ENCODE measurements at regions not wholly inside any gene's neighbourhood (a gene's known extent, or its start where the extent isn't known, plus 50 kb on each side); places are given as distances from the start of the nearest gene placed in this dataset.
"Not testable (repeated sequence)": the region's sequence is repeated elsewhere in the genome, so short reads cannot be mapped to it uniquely, and the experiment has no call there.

DNA sequence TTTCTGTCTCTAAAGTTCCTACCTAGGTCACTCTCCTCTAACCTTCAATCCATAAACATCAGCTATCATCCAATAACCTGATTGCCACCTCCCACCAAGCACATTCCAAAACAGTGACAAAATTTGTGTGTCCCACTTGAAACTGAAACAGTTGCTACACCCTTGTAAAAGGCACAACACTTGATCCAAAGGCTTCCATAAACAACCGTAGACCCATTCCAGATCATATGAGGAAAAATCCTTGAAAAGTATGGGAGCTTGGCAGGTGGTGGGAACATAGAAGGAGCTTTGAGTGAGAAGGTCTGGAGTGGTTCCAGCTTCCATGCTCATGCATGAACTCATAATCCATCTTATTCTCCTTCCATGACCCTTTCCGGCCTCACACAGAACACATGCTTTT, 82.0 kb upstream of the ATP1A1 start:
- intact Hi-C loops (cut with DNase I; ENCODE audit: low total_unique reads) = no loop called here
- no peaks in the 10 kb centered on the region for H3K27me3 ChIP-seq
- no peak overlapping the region for H3K27ac ChIP-seq
- no peak for TF ChIP-seq POLR2AphosphoS5 (IDR thresholded peaks at IDR 0.05)
- TF ChIP-seq POLR2A (IDR thresholded peaks at IDR 0.05) = no peak
- TF ChIP-seq, protein P1, sequence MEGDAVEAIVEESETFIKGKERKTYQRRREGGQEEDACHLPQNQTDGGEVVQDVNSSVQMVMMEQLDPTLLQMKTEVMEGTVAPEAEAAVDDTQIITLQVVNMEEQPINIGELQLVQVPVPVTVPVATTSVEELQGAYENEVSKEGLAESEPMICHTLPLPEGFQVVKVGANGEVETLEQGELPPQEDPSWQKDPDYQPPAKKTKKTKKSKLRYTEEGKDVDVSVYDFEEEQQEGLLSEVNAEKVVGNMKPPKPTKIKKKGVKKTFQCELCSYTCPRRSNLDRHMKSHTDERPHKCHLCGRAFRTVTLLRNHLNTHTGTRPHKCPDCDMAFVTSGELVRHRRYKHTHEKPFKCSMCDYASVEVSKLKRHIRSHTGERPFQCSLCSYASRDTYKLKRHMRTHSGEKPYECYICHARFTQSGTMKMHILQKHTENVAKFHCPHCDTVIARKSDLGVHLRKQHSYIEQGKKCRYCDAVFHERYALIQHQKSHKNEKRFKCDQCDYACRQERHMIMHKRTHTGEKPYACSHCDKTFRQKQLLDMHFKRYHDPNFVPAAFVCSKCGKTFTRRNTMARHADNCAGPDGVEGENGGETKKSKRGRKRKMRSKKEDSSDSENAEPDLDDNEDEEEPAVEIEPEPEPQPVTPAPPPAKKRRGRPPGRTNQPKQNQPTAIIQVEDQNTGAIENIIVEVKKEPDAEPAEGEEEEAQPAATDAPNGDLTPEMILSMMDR (IDR thresholded peaks at IDR 0.05) = no peak
- H3K9me3 ChIP-seq = no peaks in the 10 kb centered on the region
- H3K4me1 ChIP-seq = no peaks in the 10 kb centered on the region
- no peak overlapping the region for H3K4me3 ChIP-seq
- no peak for DNase-seq (ENCODE audit: low spot score in 2 of 2)
- H3K36me3 ChIP-seq = no peaks in the 10 kb centered on the region

DNA sequence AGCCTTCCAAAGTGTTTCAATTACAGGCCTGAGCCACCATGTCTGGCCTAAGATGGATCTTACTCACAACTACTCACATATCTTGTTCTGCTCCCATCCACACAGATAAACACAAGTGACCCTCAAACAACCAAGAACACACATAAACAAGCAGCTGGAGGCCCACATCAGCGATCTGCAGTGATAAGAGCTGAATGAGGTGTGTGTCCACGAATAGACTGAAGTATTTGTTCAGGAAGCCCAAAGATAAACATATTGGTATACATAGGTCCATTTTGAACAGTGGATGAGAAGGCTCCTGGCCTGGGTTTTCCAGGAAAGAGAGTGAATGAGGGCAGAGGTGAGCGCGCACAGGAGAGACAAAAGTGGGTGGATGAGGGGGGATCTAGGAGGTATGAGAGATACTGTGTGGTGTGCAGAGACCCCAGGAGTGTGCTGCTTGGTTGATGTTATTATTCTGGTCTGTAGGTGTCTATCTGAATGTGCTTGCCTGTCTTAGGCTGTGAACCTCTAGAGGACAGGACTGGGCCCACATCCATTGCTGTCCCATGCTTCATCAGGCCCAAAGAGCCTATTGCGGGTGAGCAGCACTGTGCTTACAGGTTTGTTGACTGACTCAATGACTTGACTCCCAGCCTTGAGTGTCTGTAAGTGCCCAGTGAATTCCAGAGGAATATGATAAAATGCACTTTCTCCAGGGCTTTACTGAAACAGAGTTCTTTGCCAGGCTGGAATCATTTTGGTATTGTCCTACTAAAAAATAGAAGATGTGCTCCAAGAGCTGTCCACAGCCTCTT, 79.9 kb upstream of the ATP1A1 start:
- TF ChIP-seq POLR2AphosphoS5 (IDR thresholded peaks at IDR 0.05) (no peak), POLR2A (IDR thresholded peaks at IDR 0.05) (no peak)
- TF ChIP-seq, protein P1 (IDR thresholded peaks at IDR 0.05) = no peak
- Histone ChIP-seq H3K36me3 (no peaks in the 10 kb centered on the region), H3K27me3 (no peaks in the 10 kb centered on the region), H3K4me3 (no peak overlapping the region), H3K4me1 (no peaks in the 10 kb centered on the region), H3K27ac (no peak overlapping the region), H3K9me3 (no peaks in the 10 kb centered on the region)
- DNase-seq (ENCODE audit: low spot score in 2 of 2) = no peak
- intact Hi-C loops (cut with DNase I; ENCODE audit: low total_unique reads) = no loop called here

DNA sequence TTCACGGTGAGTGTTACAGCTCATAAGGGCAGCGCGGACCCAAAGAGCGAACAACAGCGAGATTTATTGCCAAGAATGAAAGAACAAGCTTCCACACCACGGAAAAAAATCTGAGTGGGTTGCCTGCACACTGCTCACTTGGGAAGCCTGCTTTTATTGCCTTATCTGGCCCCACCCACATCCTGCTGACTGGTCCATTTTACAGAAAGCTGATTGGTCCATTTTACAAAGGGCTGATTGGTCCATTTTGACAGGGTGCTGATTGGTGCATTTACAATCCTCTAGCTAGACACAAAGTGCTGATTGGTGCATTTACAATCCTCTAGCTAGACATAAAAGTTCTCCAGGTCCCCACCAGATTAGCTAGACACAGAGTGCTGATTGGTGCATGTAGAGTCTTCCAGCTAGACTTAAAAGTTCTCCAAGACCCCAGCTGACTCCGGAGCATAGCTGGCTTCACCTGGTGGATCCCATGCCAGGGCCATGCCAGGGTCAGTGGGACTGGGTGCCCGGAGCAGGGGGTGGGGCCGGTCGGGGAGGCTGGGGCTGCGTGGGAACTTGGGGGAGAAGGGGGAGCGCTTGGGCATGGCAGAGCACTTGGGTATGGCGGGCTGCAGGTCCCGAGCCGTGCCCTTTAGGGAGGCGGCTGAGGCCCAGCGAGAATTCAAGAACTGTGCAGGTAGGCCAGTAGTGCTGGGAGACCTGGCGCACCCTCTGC, 75.4 kb upstream of the ATP1A1 start:
- no peak for DNase-seq (ENCODE audit: low spot score in 2 of 2)
- no peak overlapping the region for H3K27ac ChIP-seq
- no peaks in the 10 kb centered on the region for H3K27me3 ChIP-seq
- TF ChIP-seq POLR2AphosphoS5 (IDR thresholded peaks at IDR 0.05) (no peak), POLR2A (IDR thresholded peaks at IDR 0.05) (no peak)
- TF ChIP-seq, protein P1 (IDR thresholded peaks at IDR 0.05) = no peak
- no peaks in the 10 kb centered on the region for H3K4me1 ChIP-seq
- no peak overlapping the region for H3K4me3 ChIP-seq
- H3K36me3 ChIP-seq = no peaks in the 10 kb centered on the region
- no peaks in the 10 kb centered on the region for H3K9me3 ChIP-seq
- intact Hi-C loops (cut with DNase I; ENCODE audit: low total_unique reads) = no loop called here

DNA sequence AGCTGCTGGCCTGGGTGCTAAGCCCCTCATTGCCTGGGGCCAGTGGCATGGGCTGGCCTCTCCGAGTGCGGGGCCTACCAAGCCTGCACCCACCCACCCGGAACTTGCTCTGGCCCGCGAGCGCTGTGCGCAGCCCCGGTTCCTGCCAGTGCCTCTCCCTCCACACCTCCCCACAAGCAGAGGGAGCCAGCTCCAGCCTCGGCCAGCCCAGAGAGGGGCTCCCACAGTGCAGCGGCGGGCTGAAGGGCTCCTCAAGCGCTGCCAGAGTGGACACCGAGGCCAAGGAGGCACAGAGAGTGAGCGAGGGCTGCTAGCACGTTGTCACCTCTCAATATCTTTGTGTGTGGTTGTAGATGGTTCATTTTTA, 74.8 kb upstream of the ATP1A1 start:
- H3K27ac ChIP-seq; intact Hi-C loops (cut with DNase I; ENCODE audit: low total_unique reads); H3K4me1 ChIP-seq; H3K9me3 ChIP-seq; DNase-seq (ENCODE audit: low spot score in 2 of 2); H3K27me3 ChIP-seq; H3K36me3 ChIP-seq; H3K4me3 ChIP-seq: not testable (repeated sequence)

DNA sequence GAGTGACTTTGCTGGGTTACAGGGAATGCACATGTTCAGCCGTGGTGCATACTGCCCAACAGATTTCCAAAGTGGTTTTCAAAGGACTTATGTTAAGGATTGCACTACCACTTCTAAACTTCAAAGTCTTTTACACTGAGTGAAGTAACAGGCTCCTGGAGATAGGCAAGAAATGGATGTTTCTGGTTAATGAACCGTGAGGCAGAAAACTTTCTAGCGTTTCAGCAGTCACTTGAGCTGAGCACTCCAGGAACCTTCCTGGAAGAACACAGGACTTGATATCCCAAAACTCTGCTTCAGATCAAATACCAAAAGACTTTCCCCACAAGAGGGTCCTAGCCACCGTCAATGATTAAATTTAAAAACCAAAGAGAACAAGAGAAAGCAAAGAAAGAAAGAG, 74.3 kb upstream of the ATP1A1 start:
- intact Hi-C loops (cut with DNase I; ENCODE audit: low total_unique reads) = no loop called here
- TF ChIP-seq POLR2AphosphoS5 (IDR thresholded peaks at IDR 0.05) (no peak), POLR2A (IDR thresholded peaks at IDR 0.05) (no peak)
- TF ChIP-seq, protein P1 (IDR thresholded peaks at IDR 0.05) = no peak
- no peak for DNase-seq (ENCODE audit: low spot score in 2 of 2)
- Histone ChIP-seq H3K27ac (no peak overlapping the region), H3K36me3 (no peaks in the 10 kb centered on the region), H3K9me3 (no peaks in the 10 kb centered on the region), H3K27me3 (no peaks in the 10 kb centered on the region), H3K4me1 (no peaks in the 10 kb centered on the region), H3K4me3 (no peak overlapping the region)

Measured in breast epithelium (tissue), 4 donors.